SK-N-SH (cell line): ENCODE measurements at regions not wholly inside any gene's neighbourhood (a gene's known extent, or its start where the extent isn't known, plus 50 kb on each side); places are given as distances from the start of the nearest gene placed in this dataset.

ENCODE experiments used
- CTCF ChIA-PET: fragments of 300-600, 350-600 bp; formaldehyde crosslinking; extraction: SDS; loops from one replicate; lab custom pipeline; 2021; lab: Yijun Ruan, JAX
- POLR2A ChIA-PET: fragments of 350-600 bp; sonication (Branson Sonifier 250); formaldehyde crosslinking; extraction: SDS; loops from one replicate; lab custom pipeline; 2020; ENCODE audit warnings: antibody characterized with exemption, inconsistent platforms; lab: Yijun Ruan, JAX
- DNase-seq: peaks from one replicate; pipeline ENCODE4 v3.0.0; 2012
- H2AFZ ChIP-seq: fragments of 200-600 bp; sonication (generic); 2 replicates; pipeline ENCODE4 v1.8.1; 2016; ENCODE audit warnings: antibody characterized with exemption, mild to moderate bottlenecking, low read depth
- H3F3A ChIP-seq: fragments of 200-600 bp; sonication (generic); replicated peaks from 2 replicates; pipeline ENCODE3; 2016; ENCODE audit warnings: antibody characterized with exemption, mild to moderate bottlenecking; ENCODE audit not compliant: insufficient read depth
- H3K27ac ChIP-seq, 2 experiments: fragments of 200-500 bp in 1 of 2; fragments of 200-600 bp in 1 of 2; sonication (Bioruptor generic) in 1 of 2; sonication (generic), shearing (Covaris generic) in 1 of 2; 2 replicates each; pipeline versions ENCODE4 v1.5.1 to v1.6.1; 2014 to 2016; ENCODE audit warnings: low read depth in 2 of 2, inconsistent platforms in 1 of 2, low read length in 1 of 2, mild to moderate bottlenecking in 1 of 2, mixed read lengths in 1 of 2
- H3K27me3 ChIP-seq: fragments of 200-600 bp; sonication (generic), shearing (Covaris generic); 2 replicates; pipeline ENCODE4 v1.6.1; 2016; ENCODE audit warnings: mixed run types; ENCODE audit not compliant: insufficient read depth
- H3K36me3 ChIP-seq, 2 experiments: fragments of 200-500 bp in 1 of 2; fragments of 200-600 bp in 1 of 2; sonication (Bioruptor generic) in 1 of 2; sonication (generic) in 1 of 2; replicated peaks in 1 of 2; 2 replicates each; pipeline versions ENCODE3 to v1.5.1; 2014 to 2016; ENCODE audit warnings: low read length in 1 of 2, mild to moderate bottlenecking in 1 of 2; ENCODE audit not compliant: insufficient read depth in 2 of 2, control insufficient read depth in 1 of 2
- H3K4me1 ChIP-seq, 2 experiments: fragments of 200-500 bp in 1 of 2; fragments of 200-600 bp in 1 of 2; sonication (Bioruptor generic) in 1 of 2; sonication (generic), shearing (Covaris generic) in 1 of 2; 2 replicates each; pipeline versions ENCODE4 v1.5.1 to v1.6.1; 2014 to 2016; ENCODE audit warnings: low read depth in 1 of 2, low read length in 1 of 2, mixed run types in 1 of 2; ENCODE audit not compliant: insufficient read depth in 2 of 2, control insufficient read depth in 1 of 2
- H3K4me2 ChIP-seq: fragments of 200-600 bp; sonication (generic), shearing (Covaris generic); 2 replicates; pipeline ENCODE4 v1.6.1; 2017; ENCODE audit warnings: mixed run types
- H3K4me3 ChIP-seq, 2 experiments: fragments of 200-500 bp in 1 of 2; fragments of 200-600 bp in 1 of 2; sonication (Bioruptor generic) in 1 of 2; sonication (generic), shearing (Covaris generic) in 1 of 2; 2 replicates each; pipeline versions ENCODE4 v1.5.1 to v1.8.1; 2014 to 2016; ENCODE audit warnings: low read depth in 2 of 2, inconsistent platforms in 1 of 2, low read length in 1 of 2, mild to moderate bottlenecking in 1 of 2, mixed read lengths in 1 of 2, moderate library complexity in 1 of 2
- H3K79me2 ChIP-seq: fragments of 200-600 bp; sonication (generic); 2 replicates; pipeline ENCODE4 v1.8.1; 2017; ENCODE audit warnings: mild to moderate bottlenecking; ENCODE audit not compliant: insufficient read depth
- H3K9ac ChIP-seq: fragments of 200-600 bp; sonication (generic); 2 replicates; pipeline ENCODE4 v1.6.1; 2017; ENCODE audit warnings: mixed run types
- H3K9me2 ChIP-seq: fragments of 200-600 bp; sonication (generic); 2 replicates; pipeline ENCODE4 v1.6.1; 2017; ENCODE audit warnings: mixed run types
- H3K9me3 ChIP-seq: fragments of 200-600 bp; sonication (generic); 2 replicates; pipeline ENCODE4 v1.6.1; 2017; ENCODE audit warnings: mixed run types, mild to moderate bottlenecking, moderate library complexity
- H4K20me1 ChIP-seq: fragments of 200-600 bp; sonication (generic); 2 replicates; pipeline ENCODE4 v1.6.1; 2017; ENCODE audit warnings: mild to moderate bottlenecking, mixed run types; ENCODE audit not compliant: insufficient read depth
- CHD2 ChIP-seq: fragments of 150-350 bp; IDR thresholded peaks from 2 replicates; pipeline ENCODE4 v1.6.1; 2018; ENCODE audit warnings: low read length; ENCODE audit not compliant: partially characterized antibody
- ELF1 ChIP-seq: IDR thresholded peaks from 2 replicates; pipeline ENCODE4 v1.4.0; 2012
- EP300 ChIP-seq, 2 experiments: IDR thresholded peaks; 2 replicates each; pipeline versions ENCODE4 v1.4.0 to v1.6.1; 2012; ENCODE audit warnings: borderline replicate concordance in 1 of 2, low read depth in 1 of 2, low read length in 1 of 2
- EZH2phosphoT487 ChIP-seq: fragments of 200-600 bp; sonication (generic); IDR thresholded peaks from 2 replicates; pipeline ENCODE4 v1.6.1; 2017; ENCODE audit warnings: low read depth, mixed run types, mild to moderate bottlenecking, antibody characterized with exemption, moderate library complexity, borderline replicate concordance
- FOSL2 ChIP-seq: IDR thresholded peaks from 2 replicates; pipeline ENCODE4 v1.4.0; 2012; ENCODE audit warnings: low read depth, mild to moderate bottlenecking, moderate library complexity, borderline replicate concordance
- FOXM1 ChIP-seq: IDR thresholded peaks from 2 replicates; pipeline ENCODE4 v1.4.0; 2012; ENCODE audit warnings: low read depth, mild to moderate bottlenecking
- GATA2 ChIP-seq: sonication (generic); formaldehyde crosslinking; IDR thresholded peaks from 2 replicates; pipeline ENCODE4 v1.5.0; 2020; ENCODE audit warnings: mild to moderate bottlenecking, missing genetic modification reagents
- JUND ChIP-seq: IDR thresholded peaks from 2 replicates; pipeline ENCODE4 v1.4.0; 2012
- MEF2A ChIP-seq: IDR thresholded peaks from 2 replicates; pipeline ENCODE4 v1.4.0; 2012; ENCODE audit warnings: low read depth, borderline replicate concordance
- MXI1 ChIP-seq: IDR thresholded peaks from 2 replicates; pipeline ENCODE4 v1.6.1; 2012; ENCODE audit warnings: mild to moderate bottlenecking, low read depth, low read length, improper control_type of control experiment
- NFIC ChIP-seq: IDR thresholded peaks from 2 replicates; pipeline ENCODE4 v1.4.0; 2012; ENCODE audit warnings: borderline replicate concordance
- POLR2AphosphoS5 ChIP-seq: IDR thresholded peaks from 2 replicates; pipeline ENCODE4 v1.6.1; 2012; ENCODE audit warnings: low read depth, low read length
- RAD21 ChIP-seq: IDR thresholded peaks from 2 replicates; pipeline ENCODE4 v1.6.1; 2012; ENCODE audit warnings: mild to moderate bottlenecking, low read length
- RCOR1 ChIP-seq: fragments of 150-350 bp; IDR thresholded peaks from 2 replicates; pipeline ENCODE4 v1.6.1; 2017; ENCODE audit warnings: antibody characterized with exemption, low read length
- RFX5 ChIP-seq: IDR thresholded peaks from 2 replicates; pipeline ENCODE4 v1.6.1; 2012; ENCODE audit warnings: mild to moderate bottlenecking, improper control_type of control experiment, low read length
- RXRA ChIP-seq: IDR thresholded peaks from 2 replicates; pipeline ENCODE4 v1.4.0; 2012; ENCODE audit warnings: low read depth, mild to moderate bottlenecking, borderline replicate concordance
- SMC3 ChIP-seq: IDR thresholded peaks from 2 replicates; pipeline ENCODE4 v1.6.1; 2012; ENCODE audit warnings: low read depth, low read length, improper control_type of control experiment
- TCF12 ChIP-seq: IDR thresholded peaks from 2 replicates; pipeline ENCODE4 v1.4.0; 2012
- TEAD4 ChIP-seq: IDR thresholded peaks from 2 replicates; pipeline ENCODE4 v1.4.0; 2012; ENCODE audit warnings: mild to moderate bottlenecking, borderline replicate concordance; ENCODE audit not compliant: insufficient read depth
- YY1 ChIP-seq: IDR thresholded peaks from 2 replicates; pipeline ENCODE4 v1.4.0; 2012; ENCODE audit warnings: low read depth, mild to moderate bottlenecking
- WGBS: methylation state at CpG from one replicate; pipeline ENCODE4 v1.1.6; 2017; ENCODE audit warnings: low lambda C conversion rate; 5-methylcytosine and 5-hydroxymethylcytosine counted together
- TF ChIP-seq, protein P1 (sequence below): IDR thresholded peaks from 2 replicates; pipeline ENCODE4 v1.4.0; 2012; ENCODE audit warnings: low read depth, borderline replicate concordance
- TF ChIP-seq, protein P2 (sequence below): IDR thresholded peaks from 2 replicates; pipeline ENCODE4 v1.6.1; 2012; ENCODE audit warnings: mild to moderate bottlenecking, low read depth, low read length, moderate library complexity
- TF ChIP-seq, protein P3 (sequence below): fragments of 200-600 bp; sonication (generic); IDR thresholded peaks from 2 replicates; pipeline ENCODE4 v1.6.1; 2017; ENCODE audit warnings: antibody characterized with exemption, mild to moderate bottlenecking, moderate library complexity

DNA sequence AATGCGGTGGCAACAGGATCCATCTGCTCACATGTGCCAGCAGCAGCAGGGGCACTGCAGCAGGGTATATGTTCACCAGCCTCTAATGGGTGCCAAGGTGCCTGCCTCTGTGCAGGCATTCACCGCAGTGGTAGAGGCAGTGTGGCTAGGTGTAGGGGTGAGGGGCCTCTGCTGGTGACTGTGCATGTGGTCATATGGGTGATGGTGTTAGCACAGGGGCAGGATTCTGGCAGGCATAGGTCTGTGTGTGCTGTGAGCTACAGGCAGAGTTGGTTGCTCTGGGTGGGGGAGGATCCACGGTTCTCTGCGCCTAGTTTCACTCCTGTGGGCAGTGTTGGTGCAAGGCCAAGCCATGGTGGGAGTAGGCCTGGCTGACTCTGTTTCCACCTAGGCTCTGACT lies 566.5 kb upstream of the GNPDA2 start:
- no peaks in the 10 kb centered on the region for H3K4me1 ChIP-seq
- no peak overlapping the region for H2AFZ ChIP-seq
- CTCF ChIA-PET = no interaction called here
- H3K9ac ChIP-seq = no peak overlapping the region
- H3K79me2 ChIP-seq = no peaks in the 10 kb centered on the region
- H3K27me3 ChIP-seq = no peaks in the 10 kb centered on the region
- no peak overlapping the region for H3K27ac ChIP-seq
- DNase-seq = no peak
- no peaks in the 10 kb centered on the region for H4K20me1 ChIP-seq
- H3F3A ChIP-seq = no peaks in the 10 kb centered on the region
- TF ChIP-seq RXRA (no peak), CHD2 (no peak), YY1 (no peak), MEF2A (no peak), JUND (no peak), NFIC (no peak), RFX5 (no peak), ELF1 (no peak), RAD21 (no peak), POLR2AphosphoS5 (no peak), FOXM1 (no peak), TCF12 (no peak), SMC3 (no peak)
- TF ChIP-seq, protein P1, sequence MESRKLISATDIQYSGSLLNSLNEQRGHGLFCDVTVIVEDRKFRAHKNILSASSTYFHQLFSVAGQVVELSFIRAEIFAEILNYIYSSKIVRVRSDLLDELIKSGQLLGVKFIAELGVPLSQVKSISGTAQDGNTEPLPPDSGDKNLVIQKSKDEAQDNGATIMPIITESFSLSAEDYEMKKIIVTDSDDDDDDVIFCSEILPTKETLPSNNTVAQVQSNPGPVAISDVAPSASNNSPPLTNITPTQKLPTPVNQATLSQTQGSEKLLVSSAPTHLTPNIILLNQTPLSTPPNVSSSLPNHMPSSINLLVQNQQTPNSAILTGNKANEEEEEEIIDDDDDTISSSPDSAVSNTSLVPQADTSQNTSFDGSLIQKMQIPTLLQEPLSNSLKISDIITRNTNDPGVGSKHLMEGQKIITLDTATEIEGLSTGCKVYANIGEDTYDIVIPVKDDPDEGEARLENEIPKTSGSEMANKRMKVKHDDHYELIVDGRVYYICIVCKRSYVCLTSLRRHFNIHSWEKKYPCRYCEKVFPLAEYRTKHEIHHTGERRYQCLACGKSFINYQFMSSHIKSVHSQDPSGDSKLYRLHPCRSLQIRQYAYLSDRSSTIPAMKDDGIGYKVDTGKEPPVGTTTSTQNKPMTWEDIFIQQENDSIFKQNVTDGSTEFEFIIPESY = no peak
- TF ChIP-seq, all 33 proteins: peak for 0
- peaks cover 1% of the 10 kb centered on the region; the same call in 1 of the 2 replicates for H3K9me3 ChIP-seq
- H3K4me3 ChIP-seq = no peak overlapping the region
- H3K4me2 ChIP-seq = no peak overlapping the region
- no peaks in the 10 kb centered on the region; the same call in 1 of the 2 replicates for H3K9me2 ChIP-seq
- 39% methylated on average over 4 of the region's 4 CpGs for WGBS
- no peaks in the 10 kb centered on the region for H3K36me3 ChIP-seq
- POLR2A ChIA-PET = no interaction called here

DNA sequence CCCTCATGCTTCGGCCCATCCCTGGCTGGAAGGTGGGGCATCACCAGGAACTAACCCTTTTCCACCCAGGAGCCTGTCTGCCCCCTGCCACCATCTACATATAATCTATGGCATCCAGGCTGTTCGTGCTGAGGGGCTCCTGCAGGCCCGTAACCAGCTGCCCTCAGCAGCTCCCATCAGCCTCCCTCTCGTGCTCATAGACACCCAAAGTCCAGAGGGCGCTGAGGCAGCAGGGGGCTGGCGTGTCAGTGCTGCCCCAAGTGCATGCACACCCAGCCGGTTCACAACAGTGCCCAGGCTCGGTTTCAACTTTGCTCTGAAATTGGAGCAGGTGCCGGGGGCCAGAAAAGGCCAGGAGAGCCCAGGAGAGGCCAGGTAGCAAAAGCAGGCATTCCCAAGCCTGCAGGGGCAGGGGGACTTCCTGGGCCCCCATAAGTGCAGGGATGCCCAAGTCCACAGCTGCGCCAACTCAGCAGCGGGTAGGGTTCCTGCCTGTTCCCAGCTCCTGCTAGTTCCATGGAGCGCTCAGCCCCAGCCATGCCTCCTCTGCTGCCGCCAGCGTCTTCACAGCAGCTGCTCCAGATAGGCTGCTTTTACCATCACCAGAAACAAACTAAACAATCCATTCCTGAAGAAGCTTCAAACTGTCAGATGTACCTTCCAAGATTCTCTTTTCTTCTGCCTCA lies 558.2 kb upstream of the GNPDA2 start:
- CTCF ChIA-PET = no interaction called here

More for the DNA sequence above, 558.2 kb upstream of the GNPDA2 start:
- TF ChIP-seq, protein P2, sequence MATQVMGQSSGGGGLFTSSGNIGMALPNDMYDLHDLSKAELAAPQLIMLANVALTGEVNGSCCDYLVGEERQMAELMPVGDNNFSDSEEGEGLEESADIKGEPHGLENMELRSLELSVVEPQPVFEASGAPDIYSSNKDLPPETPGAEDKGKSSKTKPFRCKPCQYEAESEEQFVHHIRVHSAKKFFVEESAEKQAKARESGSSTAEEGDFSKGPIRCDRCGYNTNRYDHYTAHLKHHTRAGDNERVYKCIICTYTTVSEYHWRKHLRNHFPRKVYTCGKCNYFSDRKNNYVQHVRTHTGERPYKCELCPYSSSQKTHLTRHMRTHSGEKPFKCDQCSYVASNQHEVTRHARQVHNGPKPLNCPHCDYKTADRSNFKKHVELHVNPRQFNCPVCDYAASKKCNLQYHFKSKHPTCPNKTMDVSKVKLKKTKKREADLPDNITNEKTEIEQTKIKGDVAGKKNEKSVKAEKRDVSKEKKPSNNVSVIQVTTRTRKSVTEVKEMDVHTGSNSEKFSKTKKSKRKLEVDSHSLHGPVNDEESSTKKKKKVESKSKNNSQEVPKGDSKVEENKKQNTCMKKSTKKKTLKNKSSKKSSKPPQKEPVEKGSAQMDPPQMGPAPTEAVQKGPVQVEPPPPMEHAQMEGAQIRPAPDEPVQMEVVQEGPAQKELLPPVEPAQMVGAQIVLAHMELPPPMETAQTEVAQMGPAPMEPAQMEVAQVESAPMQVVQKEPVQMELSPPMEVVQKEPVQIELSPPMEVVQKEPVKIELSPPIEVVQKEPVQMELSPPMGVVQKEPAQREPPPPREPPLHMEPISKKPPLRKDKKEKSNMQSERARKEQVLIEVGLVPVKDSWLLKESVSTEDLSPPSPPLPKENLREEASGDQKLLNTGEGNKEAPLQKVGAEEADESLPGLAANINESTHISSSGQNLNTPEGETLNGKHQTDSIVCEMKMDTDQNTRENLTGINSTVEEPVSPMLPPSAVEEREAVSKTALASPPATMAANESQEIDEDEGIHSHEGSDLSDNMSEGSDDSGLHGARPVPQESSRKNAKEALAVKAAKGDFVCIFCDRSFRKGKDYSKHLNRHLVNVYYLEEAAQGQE = no peak
- TF ChIP-seq NFIC (no peak), EZH2phosphoT487 (no peak), MXI1 (no peak), EP300 (IDR thresholded peaks at IDR 0.05; ENCODE audit: borderline replicate concordance in 1 of 2, low read depth in 1 of 2, low read length in 1 of 2) (no peak), TEAD4 (no peak), RCOR1 (no peak), RAD21 (no peak), RFX5 (no peak), CHD2 (no peak), FOSL2 (no peak), POLR2AphosphoS5 (no peak), GATA2 (CRISPR knock-in tag) (no peak)
- TF ChIP-seq, protein P3, sequence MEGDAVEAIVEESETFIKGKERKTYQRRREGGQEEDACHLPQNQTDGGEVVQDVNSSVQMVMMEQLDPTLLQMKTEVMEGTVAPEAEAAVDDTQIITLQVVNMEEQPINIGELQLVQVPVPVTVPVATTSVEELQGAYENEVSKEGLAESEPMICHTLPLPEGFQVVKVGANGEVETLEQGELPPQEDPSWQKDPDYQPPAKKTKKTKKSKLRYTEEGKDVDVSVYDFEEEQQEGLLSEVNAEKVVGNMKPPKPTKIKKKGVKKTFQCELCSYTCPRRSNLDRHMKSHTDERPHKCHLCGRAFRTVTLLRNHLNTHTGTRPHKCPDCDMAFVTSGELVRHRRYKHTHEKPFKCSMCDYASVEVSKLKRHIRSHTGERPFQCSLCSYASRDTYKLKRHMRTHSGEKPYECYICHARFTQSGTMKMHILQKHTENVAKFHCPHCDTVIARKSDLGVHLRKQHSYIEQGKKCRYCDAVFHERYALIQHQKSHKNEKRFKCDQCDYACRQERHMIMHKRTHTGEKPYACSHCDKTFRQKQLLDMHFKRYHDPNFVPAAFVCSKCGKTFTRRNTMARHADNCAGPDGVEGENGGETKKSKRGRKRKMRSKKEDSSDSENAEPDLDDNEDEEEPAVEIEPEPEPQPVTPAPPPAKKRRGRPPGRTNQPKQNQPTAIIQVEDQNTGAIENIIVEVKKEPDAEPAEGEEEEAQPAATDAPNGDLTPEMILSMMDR = no peak
- Histone ChIP-seq H4K20me1 (no peaks in the 10 kb centered on the region), H3K9me2 (no peaks in the 10 kb centered on the region), H3K4me3 (no peak overlapping the region), H3K79me2 (no peaks in the 10 kb centered on the region), H3K9ac (no peak overlapping the region), H3K9me3 (no peaks in the 10 kb centered on the region), H3K36me3 (no peaks in the 10 kb centered on the region), H3F3A (no peaks in the 10 kb centered on the region), H3K27ac (no peak overlapping the region), H3K4me1 (no peaks in the 10 kb centered on the region), H3K4me2 (no peak overlapping the region), H3K27me3 (no peaks in the 10 kb centered on the region), H2AFZ (no peak overlapping the region)
- DNase-seq = no peak
- POLR2A ChIA-PET = no interaction called here
- 20% methylated on average over 8 of the region's 14 CpGs for WGBS
